IMR-90 (cell line): ENCODE measurements at regions not wholly inside any gene's neighbourhood (a gene's known extent, or its start where the extent isn't known, plus 50 kb on each side); places are given as distances from the start of the nearest gene placed in this dataset.

Source experiments
- ATAC-seq: fragments of 200-7000 bp; cut with Tn5 transposase; 2 replicates; pipeline ENCODE4 v1.9.1; 2020; ENCODE audit warnings: low read depth, mild to moderate bottlenecking, moderate library complexity
- BruUV-seq: library from RNA; stranded (reverse); fragments of 400-500 nt; replicated peaks from 2 replicates; lab custom pipeline; 2021; lab: Mats Ljungman, UMichigan
- CTCF ChIA-PET: fragments of 300-600 bp; formaldehyde crosslinking; extraction: SDS; loops from one replicate; lab custom pipeline; 2021; ENCODE audit warnings: antibody characterized with exemption; lab: Yijun Ruan, JAX
- POLR2A ChIA-PET: fragments of 300-600 bp; sonication (Branson Sonifier 250); formaldehyde crosslinking; loops from one replicate; lab custom pipeline; 2022; ENCODE audit warnings: antibody characterized with exemption; ENCODE audit not compliant: unreplicated experiment; lab: Charles Lee
- DNase-seq: peaks from one replicate; pipeline ENCODE4 v3.0.0; 2013
- H2AFZ ChIP-seq: replicated peaks from 2 replicates; pipeline ENCODE3; 2013; ENCODE audit warnings: low read length, mild to moderate bottlenecking; ENCODE audit not compliant: poor library complexity
- H2AK5ac ChIP-seq: 2 replicates; pipeline ENCODE4 v1.6.1; 2013; ENCODE audit warnings: low read depth, low read length, inconsistent platforms
- H2AK9ac ChIP-seq: replicated peaks from 2 replicates; pipeline ENCODE3; 2013; ENCODE audit warnings: mild to moderate bottlenecking, low read depth, low read length, moderate library complexity; ENCODE audit not compliant: poor library complexity
- H2BK120ac ChIP-seq: 2 replicates; pipeline ENCODE4 v1.6.1; 2013; ENCODE audit warnings: low read depth, low read length, inconsistent platforms
- H2BK15ac ChIP-seq: 3 replicates; pipeline ENCODE4 v1.6.1; 2013; ENCODE audit warnings: low read depth, low read length, inconsistent platforms
- H2BK20ac ChIP-seq: 2 replicates; pipeline ENCODE4 v1.6.1; 2013; ENCODE audit warnings: low read depth, mild to moderate bottlenecking, inconsistent platforms, low read length, moderate library complexity
- H2BK5ac ChIP-seq: 2 replicates; pipeline ENCODE4 v1.6.1; 2013; ENCODE audit warnings: mild to moderate bottlenecking, low read depth, low read length, inconsistent platforms; ENCODE audit not compliant: poor library complexity, severe bottlenecking
- H3K14ac ChIP-seq: replicated peaks from 2 replicates; pipeline ENCODE4 v1.6.1; 2013; ENCODE audit warnings: low read depth, low read length, inconsistent platforms
- H3K18ac ChIP-seq: 2 replicates; pipeline ENCODE4 v1.6.1; 2013; ENCODE audit warnings: low read depth, low read length, control low read depth
- H3K23ac ChIP-seq: 2 replicates; pipeline ENCODE4 v1.6.1; 2013; ENCODE audit warnings: low read depth, low read length, inconsistent platforms
- H3K27ac ChIP-seq: 2 replicates; pipeline ENCODE4 v1.5.1; 2013; ENCODE audit warnings: mild to moderate bottlenecking, control low read depth, low read length; ENCODE audit not compliant: insufficient read depth
- H3K27me3 ChIP-seq: 2 replicates; pipeline ENCODE4 v1.6.1; 2013; ENCODE audit warnings: low read length; ENCODE audit not compliant: control insufficient read depth, insufficient read depth
- H3K36me3 ChIP-seq: 2 replicates; pipeline ENCODE4 v1.6.1; 2013; ENCODE audit warnings: low read length, mixed read lengths; ENCODE audit not compliant: control insufficient read depth, insufficient read depth
- H3K4ac ChIP-seq: 2 replicates; pipeline ENCODE4 v1.6.1; 2013; ENCODE audit warnings: low read depth, low read length, inconsistent platforms
- H3K4me1 ChIP-seq: 2 replicates; pipeline ENCODE4 v1.6.1; 2013; ENCODE audit warnings: low read length, mixed read lengths; ENCODE audit not compliant: control insufficient read depth, insufficient read depth
- H3K4me2 ChIP-seq: 2 replicates; pipeline ENCODE4 v1.6.1; 2013; ENCODE audit warnings: low read depth, mild to moderate bottlenecking, control low read depth, low read length, moderate library complexity
- H3K4me3 ChIP-seq: 2 replicates; pipeline ENCODE4 v1.5.1; 2013; ENCODE audit warnings: low read depth, mild to moderate bottlenecking, control low read depth, low read length, moderate library complexity; ENCODE audit not compliant: insufficient read depth
- H3K56ac ChIP-seq: 2 replicates; pipeline ENCODE4 v1.6.1; 2013; ENCODE audit warnings: low read length, inconsistent platforms; ENCODE audit not compliant: insufficient read depth; ENCODE audit errors: extremely low read depth
- H3K79me1 ChIP-seq, 2 experiments: 2 replicates each; pipeline ENCODE4 v1.6.1; 2013; ENCODE audit warnings: low read length in 2 of 2, inconsistent platforms in 1 of 2, low read depth in 1 of 2
- H3K9ac ChIP-seq: 2 replicates; pipeline ENCODE4 v1.6.1; 2013; ENCODE audit warnings: low read depth, low read length, control low read depth
- H3K9me1 ChIP-seq: 2 replicates; pipeline ENCODE4 v1.6.1; 2013; ENCODE audit warnings: low read length, inconsistent platforms; ENCODE audit not compliant: insufficient read depth
- H3K9me3 ChIP-seq: 2 replicates; pipeline ENCODE4 v1.6.1; 2013; ENCODE audit warnings: low read length; ENCODE audit not compliant: control insufficient read depth, insufficient read depth
- H4K20me1 ChIP-seq: 2 replicates; pipeline ENCODE4 v1.6.1; 2013; ENCODE audit warnings: low read length, inconsistent platforms; ENCODE audit not compliant: insufficient read depth
- H4K5ac ChIP-seq: 2 replicates; pipeline ENCODE4 v1.6.1; 2013; ENCODE audit warnings: mild to moderate bottlenecking, low read depth, low read length, control low read depth
- H4K8ac ChIP-seq, 2 experiments: 2 replicates each; pipeline ENCODE4 v1.6.1; 2013; ENCODE audit warnings: low read depth in 2 of 2, low read length in 2 of 2, control low read depth in 1 of 2, inconsistent platforms in 1 of 2
- H4K91ac ChIP-seq: 2 replicates; pipeline ENCODE4 v1.6.1; 2013; ENCODE audit warnings: low read depth, low read length, inconsistent platforms; ENCODE audit not compliant: insufficient read depth
- CEBPB ChIP-seq: IDR thresholded peaks from 2 replicates; pipeline ENCODE4 v1.6.1; 2012; ENCODE audit warnings: low read depth, low read length, improper control_type of control experiment
- CHD1 ChIP-seq: IDR thresholded peaks from 2 replicates; pipeline ENCODE4 v1.6.1; 2012; ENCODE audit warnings: low read depth, low read length, improper control_type of control experiment
- FOS ChIP-seq: fragments of 150-350 bp; IDR thresholded peaks from 2 replicates; pipeline ENCODE4 v1.6.1; 2016; ENCODE audit warnings: low read depth, low read length
- MAFK ChIP-seq: IDR thresholded peaks from 2 replicates; pipeline ENCODE4 v1.6.1; 2012; ENCODE audit warnings: low read depth, low read length, improper control_type of control experiment
- MAZ ChIP-seq: IDR thresholded peaks from 2 replicates; pipeline ENCODE4 v1.6.1; 2012; ENCODE audit warnings: low read depth, mild to moderate bottlenecking, low read length, improper control_type of control experiment, moderate library complexity, borderline replicate concordance
- MXI1 ChIP-seq: IDR thresholded peaks from 2 replicates; pipeline ENCODE4 v1.6.1; 2012; ENCODE audit warnings: low read depth, mild to moderate bottlenecking, low read length, moderate library complexity, borderline replicate concordance
- NFE2L2 ChIP-seq: fragments of 150-350 bp; IDR thresholded peaks from 2 replicates; pipeline ENCODE4 v1.6.1; 2016; ENCODE audit warnings: low read depth, mild to moderate bottlenecking, low read length
- RAD21 ChIP-seq: IDR thresholded peaks from 2 replicates; pipeline ENCODE4 v1.6.1; 2012; ENCODE audit warnings: low read length, improper control_type of control experiment
- RCOR1 ChIP-seq: IDR thresholded peaks from 2 replicates; pipeline ENCODE4 v1.6.1; 2012; ENCODE audit warnings: mild to moderate bottlenecking, low read length, improper control_type of control experiment; ENCODE audit not compliant: insufficient replicate concordance
- RFX5 ChIP-seq: IDR thresholded peaks from 2 replicates; pipeline ENCODE4 v1.8.0; 2012; ENCODE audit warnings: low read depth, mild to moderate bottlenecking, low read length, moderate library complexity
- SMC3 ChIP-seq: fragments of 150-350 bp; IDR thresholded peaks from 2 replicates; pipeline ENCODE4 v1.6.1; 2016; ENCODE audit warnings: low read depth, mild to moderate bottlenecking, antibody characterized with exemption, low read length, moderate library complexity
- WGBS, 2 experiments: methylation state at CpG; one replicate each; pipeline versions ENCODE4 v1.1.5 to v1.1.7; 2013; ENCODE audit warnings: missing lambda C conversion rate in 2 of 2; ENCODE audit not compliant: insufficient read length in 1 of 2; ENCODE audit errors: extremely low coverage in 2 of 2; 5-methylcytosine and 5-hydroxymethylcytosine counted together
- dilution Hi-C: fragments of 300-500 bp; cut with HindIII; formaldehyde crosslinking; loops from one replicate; pipeline ENCODE4 v1.14.3; 2018; ENCODE audit warnings: low sequenced_read_pairs; ENCODE audit not compliant: unreplicated experiment
- in situ Hi-C: fragments of 300-500 bp; cut with MboI; formaldehyde crosslinking; loops from 3 replicates; pipeline ENCODE4 v1.14.3; 2019; ENCODE audit warnings: low sequenced_read_pairs, inconsistent platforms, mixed read lengths
- intact Hi-C: fragments of 100-400 bp; cut with micrococcal nuclease; formaldehyde crosslinking; loops from 2 replicates; pipeline ENCODE4 v1.10.0; 2022
- TF ChIP-seq, protein P1 (sequence below): conservative IDR thresholded peaks from 2 replicates; pipeline ENCODE4 v1.5.1; 2012; ENCODE audit warnings: mild to moderate bottlenecking, low read depth, low read length, improper control_type of control experiment
- TF ChIP-seq, protein P2 (sequence below): fragments of 150-350 bp; IDR thresholded peaks from 2 replicates; pipeline ENCODE4 v1.6.1; 2017; ENCODE audit warnings: mild to moderate bottlenecking, antibody characterized with exemption, low read length, low read depth
- TF ChIP-seq, protein P3 (sequence below): fragments of 150-350 bp; IDR thresholded peaks from 2 replicates; pipeline ENCODE4 v1.6.1; 2016; ENCODE audit warnings: low read depth, mild to moderate bottlenecking, low read length, moderate library complexity, borderline replicate concordance

DNA sequence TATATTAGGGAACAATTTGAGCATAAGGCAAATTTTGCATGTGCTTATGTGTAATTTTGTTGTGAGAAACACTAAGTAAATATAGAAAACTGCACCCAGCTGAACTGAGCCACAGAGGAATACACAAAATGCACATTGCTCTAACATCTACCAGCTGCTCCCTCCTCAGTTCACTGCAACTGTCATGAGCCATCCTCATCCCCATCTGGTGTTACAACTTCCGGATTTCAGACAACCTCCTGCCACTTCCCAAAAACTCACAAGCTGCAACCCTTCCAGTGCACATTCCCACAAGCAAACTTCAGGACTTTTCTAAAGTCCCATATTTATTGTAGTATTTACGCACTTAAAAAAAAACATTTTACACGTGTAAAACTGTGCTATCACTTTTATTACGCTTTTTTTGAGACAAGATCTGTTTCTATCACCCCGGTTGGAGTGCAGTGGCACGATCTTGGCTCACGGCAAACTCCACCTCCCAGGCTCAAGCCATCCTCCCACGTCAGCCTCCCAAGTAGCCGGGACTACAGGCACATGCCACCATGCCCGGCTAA lies 169.1 kb upstream of the TBX3 start:
- ATAC-seq: peak; percentile 31; the same call in 1 of the 2 replicates
- in situ Hi-C loops (no loop called here), intact Hi-C loops (no loop called here), dilution Hi-C loops (no loop called here)
- Histone ChIP-seq H2AFZ (no peak overlapping the region), H3K9me1 (peaks cover 5% of the 10 kb centered on the region), H3K18ac (no peak overlapping the region), H3K9ac (no peak overlapping the region), H2BK5ac (no peak overlapping the region), H3K9me3 (peaks cover 3% of the 10 kb centered on the region; the same call in 1 of the 2 replicates), H2AK5ac (no peak overlapping the region), H3K27me3 (no peaks in the 10 kb centered on the region), H3K14ac (no peak overlapping the region), H3K27ac (no peak overlapping the region), H3K4ac (no peak overlapping the region), H3K4me2 (no peak overlapping the region), H3K79me1 (no peaks in the 10 kb centered on the region), H3K4me3 (no peak overlapping the region), H3K4me1 (peaks cover 8% of the 10 kb centered on the region), H4K8ac (no peak overlapping the region), H3K23ac (no peak overlapping the region), H2BK15ac (no peak overlapping the region), H3K56ac (no peak overlapping the region), H2BK120ac (no peak overlapping the region), H4K91ac (no peak overlapping the region), H3K36me3 (no peaks in the 10 kb centered on the region), H2AK9ac (no peak overlapping the region), H4K20me1 (no peaks in the 10 kb centered on the region), H2BK20ac (no peak overlapping the region), H4K5ac (no peak overlapping the region)
- ChIA-PET CTCF (interaction anchor here (0.6 to 1.7 kb wide), 2 partner anchors 16 to 34 kb away, joined by 3 read pairs; no protein-coding TSS in a partner anchor), POLR2A (no interaction called here)
- no TSS peak for BruUV-seq
- WGBS, 2 experiments: 14% methylated on average over 4 of the region's 10 CpGs; no CpG with 5 or more reads in 1 of the 2 experiments
- peak; percentile 52 for DNase-seq
- TF ChIP-seq RFX5: no peak
- no peak for TF ChIP-seq MXI1
- no peak for TF ChIP-seq CEBPB
- TF ChIP-seq RAD21: no peak
- TF ChIP-seq CHD1: no peak
- no peak for TF ChIP-seq SMC3
- no peak for TF ChIP-seq MAFK
- TF ChIP-seq NFE2L2: no peak
- TF ChIP-seq, protein P1, sequence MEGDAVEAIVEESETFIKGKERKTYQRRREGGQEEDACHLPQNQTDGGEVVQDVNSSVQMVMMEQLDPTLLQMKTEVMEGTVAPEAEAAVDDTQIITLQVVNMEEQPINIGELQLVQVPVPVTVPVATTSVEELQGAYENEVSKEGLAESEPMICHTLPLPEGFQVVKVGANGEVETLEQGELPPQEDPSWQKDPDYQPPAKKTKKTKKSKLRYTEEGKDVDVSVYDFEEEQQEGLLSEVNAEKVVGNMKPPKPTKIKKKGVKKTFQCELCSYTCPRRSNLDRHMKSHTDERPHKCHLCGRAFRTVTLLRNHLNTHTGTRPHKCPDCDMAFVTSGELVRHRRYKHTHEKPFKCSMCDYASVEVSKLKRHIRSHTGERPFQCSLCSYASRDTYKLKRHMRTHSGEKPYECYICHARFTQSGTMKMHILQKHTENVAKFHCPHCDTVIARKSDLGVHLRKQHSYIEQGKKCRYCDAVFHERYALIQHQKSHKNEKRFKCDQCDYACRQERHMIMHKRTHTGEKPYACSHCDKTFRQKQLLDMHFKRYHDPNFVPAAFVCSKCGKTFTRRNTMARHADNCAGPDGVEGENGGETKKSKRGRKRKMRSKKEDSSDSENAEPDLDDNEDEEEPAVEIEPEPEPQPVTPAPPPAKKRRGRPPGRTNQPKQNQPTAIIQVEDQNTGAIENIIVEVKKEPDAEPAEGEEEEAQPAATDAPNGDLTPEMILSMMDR: no peak
- TF ChIP-seq RCOR1: no peak
- no peak for TF ChIP-seq MAZ
- TF ChIP-seq, protein P2, sequence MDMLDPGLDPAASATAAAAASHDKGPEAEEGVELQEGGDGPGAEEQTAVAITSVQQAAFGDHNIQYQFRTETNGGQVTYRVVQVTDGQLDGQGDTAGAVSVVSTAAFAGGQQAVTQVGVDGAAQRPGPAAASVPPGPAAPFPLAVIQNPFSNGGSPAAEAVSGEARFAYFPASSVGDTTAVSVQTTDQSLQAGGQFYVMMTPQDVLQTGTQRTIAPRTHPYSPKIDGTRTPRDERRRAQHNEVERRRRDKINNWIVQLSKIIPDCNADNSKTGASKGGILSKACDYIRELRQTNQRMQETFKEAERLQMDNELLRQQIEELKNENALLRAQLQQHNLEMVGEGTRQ: no peak
- no peak for TF ChIP-seq FOS
- TF ChIP-seq, protein P3, sequence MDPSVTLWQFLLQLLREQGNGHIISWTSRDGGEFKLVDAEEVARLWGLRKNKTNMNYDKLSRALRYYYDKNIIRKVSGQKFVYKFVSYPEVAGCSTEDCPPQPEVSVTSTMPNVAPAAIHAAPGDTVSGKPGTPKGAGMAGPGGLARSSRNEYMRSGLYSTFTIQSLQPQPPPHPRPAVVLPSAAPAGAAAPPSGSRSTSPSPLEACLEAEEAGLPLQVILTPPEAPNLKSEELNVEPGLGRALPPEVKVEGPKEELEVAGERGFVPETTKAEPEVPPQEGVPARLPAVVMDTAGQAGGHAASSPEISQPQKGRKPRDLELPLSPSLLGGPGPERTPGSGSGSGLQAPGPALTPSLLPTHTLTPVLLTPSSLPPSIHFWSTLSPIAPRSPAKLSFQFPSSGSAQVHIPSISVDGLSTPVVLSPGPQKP: no peak
